Lower lobe of right lung (tissue), 2 donors: ENCODE measurements at regions not wholly inside any gene's neighbourhood (a gene's known extent, or its start where the extent isn't known, plus 50 kb on each side); places are given as distances from the start of the nearest gene placed in this dataset.

Source experiments
- ATAC-seq, 2 donors: fragments of 200-7000 bp; cut with Tn5 transposase; one replicate each; pipeline ENCODE4 v1.9.1; 2020 to 2022; ENCODE audit warnings: mild to moderate bottlenecking in 2 of 2, moderate library complexity in 2 of 2
- DNase-seq: peaks from one replicate; pipeline ENCODE4 v3.0.0-alpha.2; 2020
- H3K27ac ChIP-seq: fragments of 200-600 bp; one replicate; pipeline ENCODE4 v1.8.0; 2022
- H3K27me3 ChIP-seq: fragments of 200-600 bp; one replicate; pipeline ENCODE4 v1.8.0; 2022; ENCODE audit warnings: low read depth
- H3K36me3 ChIP-seq: fragments of 200-600 bp; one replicate; pipeline ENCODE4 v1.8.0; 2022; ENCODE audit warnings: mild to moderate bottlenecking
- H3K4me1 ChIP-seq: fragments of 200-600 bp; one replicate; pipeline ENCODE4 v1.8.0; 2022
- H3K4me3 ChIP-seq: fragments of 200-600 bp; one replicate; pipeline ENCODE4 v1.8.0; 2022; ENCODE audit warnings: mild to moderate bottlenecking
- H3K9me3 ChIP-seq: fragments of 200-600 bp; one replicate; pipeline ENCODE4 v1.8.0; 2022
- CTCF ChIP-seq: fragments of 200-600 bp; IDR thresholded peaks from one replicate; pipeline ENCODE4 v1.8.0; 2022; ENCODE audit warnings: antibody characterized with exemption, mild to moderate bottlenecking
- intact Hi-C: fragments of 100-400 bp; cut with DNase I; formaldehyde crosslinking; loops from one replicate; pipeline ENCODE4 v1.11.0; 2022
- donor health status: DM: no; HTN: yes; CAD: no; lungs with severe emphysema.

- Histone ChIP-seq H3K27ac (no peak overlapping the region), H3K36me3 (no peaks in the 10 kb centered on the region), H3K27me3 (no peaks in the 10 kb centered on the region), H3K9me3 (no peaks in the 10 kb centered on the region), H3K4me3 (no peak overlapping the region), H3K4me1 (peaks cover 21% of the 10 kb centered on the region)
- TF ChIP-seq CTCF, result peak; percentile 39
- DNase-seq, result no peak
- intact Hi-C loops, result no loop called here
- peak in 1 of 2 donors; percentile 63 for ATAC-seq
Measured at GRCh38 chr4:155529272-155529671, 137.4 kb upstream of the GUCY1A1 start.

GRCh38 chr4:155526452-155527169 is 140.0 kb upstream of the GUCY1A1 start:
- ATAC-seq, result peak; percentile 49 to 50
- intact Hi-C loops, result no loop called here
- TF ChIP-seq CTCF, result no peak
- Histone ChIP-seq H3K27me3 (no peaks in the 10 kb centered on the region), H3K36me3 (no peaks in the 10 kb centered on the region), H3K4me3 (peak overlapping the region; percentile 0), H3K4me1 (peaks cover 21% of the 10 kb centered on the region), H3K27ac (peak overlapping the region; percentile 53), H3K9me3 (no peaks in the 10 kb centered on the region)
- DNase-seq, result no peak

- no peaks in the 10 kb centered on the region for H3K27me3 ChIP-seq
- no peak for ATAC-seq
- H3K9me3 ChIP-seq, result no peaks in the 10 kb centered on the region
- H3K27ac ChIP-seq, result no peak overlapping the region
- no peaks in the 10 kb centered on the region for H3K36me3 ChIP-seq
- peaks cover 21% of the 10 kb centered on the region for H3K4me1 ChIP-seq
- TF ChIP-seq CTCF, result no peak
- DNase-seq, result no peak
- intact Hi-C loops, result no loop called here
- no peak overlapping the region for H3K4me3 ChIP-seq
Measured at GRCh38 chr4:155524926-155525455, 141.7 kb upstream of the GUCY1A1 start.

- ATAC-seq, result no peak
- Histone ChIP-seq H3K4me1 (peaks cover 16% of the 10 kb centered on the region), H3K4me3 (no peak overlapping the region), H3K9me3 (no peaks in the 10 kb centered on the region), H3K36me3 (no peaks in the 10 kb centered on the region), H3K27ac (no peak overlapping the region), H3K27me3 (no peaks in the 10 kb centered on the region)
- intact Hi-C loops, result no loop called here
- TF ChIP-seq CTCF, result no peak
- DNase-seq, result no peak
Measured at GRCh38 chr4:155523358-155523757, 143.3 kb upstream of the GUCY1A1 start.

- no peak for TF ChIP-seq CTCF
- no peak overlapping the region for H3K4me3 ChIP-seq
- H3K36me3 ChIP-seq, result no peaks in the 10 kb centered on the region
- DNase-seq (no peak), ATAC-seq (no peak)
- no peaks in the 10 kb centered on the region for H3K27me3 ChIP-seq
- intact Hi-C loops, result no loop called here
- H3K4me1 ChIP-seq, result peaks cover 14% of the 10 kb centered on the region
- no peaks in the 10 kb centered on the region for H3K9me3 ChIP-seq
- H3K27ac ChIP-seq, result no peak overlapping the region
Measured at GRCh38 chr4:155522201-155522600, 144.4 kb upstream of the GUCY1A1 start.
